ENCODE measurements at regions not wholly inside any gene's neighbourhood (a gene's known extent, or its start where the extent isn't known, plus 50 kb on each side); places are given as distances from the start of the nearest gene placed in this dataset.

DNA sequence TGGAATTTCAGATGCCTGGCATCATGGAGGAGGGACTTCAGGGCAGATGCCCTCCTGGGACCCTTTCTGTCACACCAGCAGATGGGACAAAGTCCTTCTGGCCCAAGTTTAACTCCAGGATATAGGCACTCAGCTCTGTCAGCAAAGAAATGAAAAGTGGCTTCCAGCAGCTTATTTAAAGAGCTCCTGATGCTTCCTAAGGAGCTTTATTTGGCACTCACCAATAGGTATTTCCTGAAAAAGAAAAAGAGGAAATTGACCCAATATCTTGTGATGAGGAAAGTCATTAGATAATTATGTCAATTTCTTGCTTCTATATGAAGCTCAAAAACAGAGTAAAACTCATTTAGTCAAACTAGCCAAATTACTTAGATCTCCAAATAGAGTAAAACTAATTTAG is 224.6 kb downstream of the RAP2A start:
- Histone ChIP-seq H2AFZ (ENCODE audit: low read depth, low read length) (no peak overlapping the region), H3K4me1 (ENCODE audit: insufficient read depth, low read length) (no peaks in the 10 kb centered on the region), H3K9me3 (ENCODE audit: low read length) (no peaks in the 10 kb centered on the region)

DNA sequence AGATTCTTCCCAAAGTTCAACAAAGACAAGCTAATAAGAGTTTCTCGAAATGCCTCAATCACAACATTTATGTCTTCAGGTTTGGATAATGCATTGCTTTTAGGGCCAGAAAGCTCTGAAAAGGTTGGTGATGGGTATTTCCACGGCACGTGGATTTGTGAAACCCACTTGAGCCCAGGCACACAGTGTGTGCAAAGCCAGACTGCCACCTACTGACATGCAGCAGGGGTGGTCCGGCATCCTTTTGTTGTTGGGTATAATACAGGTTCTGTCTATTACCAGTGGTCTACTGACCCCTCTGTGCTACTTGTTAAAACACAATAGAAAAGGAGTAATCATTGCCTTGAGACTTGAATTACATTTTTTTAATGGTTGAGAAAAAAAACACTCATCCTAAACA is 225.6 kb downstream of the RAP2A start:
- Histone ChIP-seq H3K27me3 (ENCODE audit: insufficient read depth, low read length) (peaks cover 6% of the 10 kb centered on the region), H3K4me3 (ENCODE audit: low read length) (no peak overlapping the region), H2AFZ (ENCODE audit: low read depth, low read length) (no peak overlapping the region), H3K36me3 (ENCODE audit: insufficient read depth, low read length) (no peaks in the 10 kb centered on the region), H3K4me1 (ENCODE audit: insufficient read depth, low read length) (no peaks in the 10 kb centered on the region), H3K9me3 (ENCODE audit: low read length) (no peaks in the 10 kb centered on the region)

More for the DNA sequence above, 224.6 kb downstream of the RAP2A start:
- no peak overlapping the region for H3K4me3 ChIP-seq (ENCODE audit: low read length)
- no peaks in the 10 kb centered on the region for H3K36me3 ChIP-seq (ENCODE audit: insufficient read depth, low read length)
- H3K27me3 ChIP-seq (ENCODE audit: insufficient read depth, low read length): peaks cover 6% of the 10 kb centered on the region

DNA sequence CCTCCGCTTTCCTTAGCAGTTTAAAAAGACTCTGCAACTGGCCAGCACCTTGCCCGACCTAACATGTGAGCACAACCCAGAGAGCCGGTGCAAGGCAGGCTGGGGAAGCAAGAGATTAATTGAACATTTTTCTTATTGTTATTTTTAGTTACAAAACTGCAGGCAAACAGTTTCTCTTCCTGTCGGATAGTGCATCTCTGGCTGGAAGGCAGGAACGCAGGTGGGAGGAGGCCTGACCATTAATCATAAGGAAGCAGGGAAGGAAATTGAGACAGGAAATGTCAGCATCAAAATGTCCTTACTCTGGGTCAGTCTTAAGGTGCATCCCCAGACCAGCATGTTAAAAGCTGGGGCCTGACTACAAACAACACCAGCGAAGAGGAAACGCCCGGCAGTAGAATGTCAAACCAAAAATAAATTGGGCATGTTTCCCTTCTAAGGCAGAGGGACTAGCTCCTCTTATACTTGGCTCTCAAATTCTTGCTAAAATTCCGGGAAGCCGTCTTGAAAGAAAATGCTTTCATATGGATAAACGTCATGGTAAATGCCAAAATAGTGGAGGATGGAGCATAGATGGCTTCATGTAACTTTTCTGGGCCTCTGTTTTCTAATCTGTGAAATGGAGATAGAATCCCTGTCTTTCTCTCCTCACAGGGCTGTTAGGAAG is 226.8 kb downstream of the RAP2A start:
- Histone ChIP-seq H3K9me3 (ENCODE audit: low read length) (no peaks in the 10 kb centered on the region), H3K4me3 (ENCODE audit: low read length) (no peak overlapping the region), H3K4me1 (ENCODE audit: insufficient read depth, low read length) (no peaks in the 10 kb centered on the region), H3K27me3 (ENCODE audit: insufficient read depth, low read length) (peaks cover 6% of the 10 kb centered on the region), H3K36me3 (ENCODE audit: insufficient read depth, low read length) (no peaks in the 10 kb centered on the region), H2AFZ (ENCODE audit: low read depth, low read length) (no peak overlapping the region)

GRCh38 chr13:97686594-97686993 is 252.6 kb downstream of the RAP2A start:
- Histone ChIP-seq H2AFZ (ENCODE audit: low read depth, low read length) (no peak overlapping the region), H3K36me3 (ENCODE audit: insufficient read depth, low read length) (no peaks in the 10 kb centered on the region), H3K9me3 (ENCODE audit: low read length) (no peaks in the 10 kb centered on the region), H3K4me1 (ENCODE audit: insufficient read depth, low read length) (no peaks in the 10 kb centered on the region), H3K4me3 (ENCODE audit: low read length) (no peak overlapping the region), H3K27me3 (ENCODE audit: insufficient read depth, low read length) (no peaks in the 10 kb centered on the region)

DNA sequence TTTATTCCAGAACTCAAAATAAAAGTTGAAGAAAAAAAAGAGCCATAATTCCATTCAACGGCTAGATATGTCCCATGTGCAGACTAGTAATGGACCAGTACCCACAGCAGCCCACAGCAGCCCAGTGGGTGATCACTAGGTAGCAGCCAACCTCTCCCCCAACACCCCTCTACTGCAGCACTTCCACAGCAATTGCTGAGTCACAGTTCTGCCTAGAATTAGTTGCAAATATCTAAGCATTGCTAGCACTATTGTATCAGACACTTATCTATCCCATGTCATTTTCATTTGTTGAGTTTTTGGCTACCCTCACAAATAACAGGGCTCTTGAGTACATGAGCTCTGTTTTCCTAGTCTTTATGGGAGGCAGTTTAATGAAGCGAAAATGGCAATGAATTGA is 258.7 kb downstream of the RAP2A start:
- Histone ChIP-seq H3K4me3 (ENCODE audit: low read length) (no peak overlapping the region), H3K27me3 (ENCODE audit: insufficient read depth, low read length) (no peaks in the 10 kb centered on the region), H3K36me3 (ENCODE audit: insufficient read depth, low read length) (no peaks in the 10 kb centered on the region), H2AFZ (ENCODE audit: low read depth, low read length) (no peak overlapping the region), H3K9me3 (ENCODE audit: low read length) (no peaks in the 10 kb centered on the region), H3K4me1 (ENCODE audit: insufficient read depth, low read length) (no peaks in the 10 kb centered on the region)

DNA sequence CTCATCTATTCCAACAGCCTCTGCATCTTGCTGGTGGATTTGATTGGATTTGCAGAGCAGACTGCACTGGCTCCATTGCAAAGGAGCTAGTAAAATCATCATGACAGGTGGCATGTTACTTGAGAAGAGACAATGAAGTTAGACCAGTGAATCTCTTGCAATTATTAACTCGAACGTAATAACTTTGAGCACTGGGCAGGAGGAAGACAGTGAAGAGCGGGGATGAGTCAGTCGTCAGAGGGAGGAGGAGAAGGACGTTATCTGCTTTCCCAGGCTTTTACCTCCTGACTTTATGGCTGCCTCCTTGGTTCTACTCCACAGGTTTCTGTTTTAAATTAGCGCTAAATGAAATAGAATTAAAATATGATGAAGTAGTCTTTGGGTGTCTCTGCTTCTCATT is 257.8 kb upstream of the IPO5 start:
- no peak overlapping the region for H3K4me3 ChIP-seq (ENCODE audit: low read length)
- H3K9me3 ChIP-seq (ENCODE audit: low read length): no peaks in the 10 kb centered on the region
- no peak overlapping the region for H2AFZ ChIP-seq (ENCODE audit: low read depth, low read length)
- H3K4me1 ChIP-seq (ENCODE audit: insufficient read depth, low read length): no peaks in the 10 kb centered on the region
- H3K36me3 ChIP-seq (ENCODE audit: insufficient read depth, low read length): no peaks in the 10 kb centered on the region
- H3K27me3 ChIP-seq (ENCODE audit: insufficient read depth, low read length): no peaks in the 10 kb centered on the region

GRCh38 chr13:97696921-97697320 is 256.6 kb upstream of the IPO5 start:
- no peak overlapping the region for H2AFZ ChIP-seq (ENCODE audit: low read depth, low read length)
- H3K4me3 ChIP-seq (ENCODE audit: low read length): no peak overlapping the region
- H3K9me3 ChIP-seq (ENCODE audit: low read length): no peaks in the 10 kb centered on the region
- no peaks in the 10 kb centered on the region for H3K27me3 ChIP-seq (ENCODE audit: insufficient read depth, low read length)
- no peaks in the 10 kb centered on the region for H3K36me3 ChIP-seq (ENCODE audit: insufficient read depth, low read length)
- H3K4me1 ChIP-seq (ENCODE audit: insufficient read depth, low read length): no peaks in the 10 kb centered on the region

- Histone ChIP-seq H3K36me3 (ENCODE audit: insufficient read depth, low read length) (no peaks in the 10 kb centered on the region), H3K27me3 (ENCODE audit: insufficient read depth, low read length) (no peaks in the 10 kb centered on the region), H2AFZ (ENCODE audit: low read depth, low read length) (no peak overlapping the region), H3K9me3 (ENCODE audit: low read length) (no peaks in the 10 kb centered on the region), H3K4me3 (ENCODE audit: low read length) (no peak overlapping the region), H3K4me1 (ENCODE audit: insufficient read depth, low read length) (no peaks in the 10 kb centered on the region)
Observed at GRCh38 chr13:97700306-97700848, 253.1 kb upstream of the IPO5 start.

DNA sequence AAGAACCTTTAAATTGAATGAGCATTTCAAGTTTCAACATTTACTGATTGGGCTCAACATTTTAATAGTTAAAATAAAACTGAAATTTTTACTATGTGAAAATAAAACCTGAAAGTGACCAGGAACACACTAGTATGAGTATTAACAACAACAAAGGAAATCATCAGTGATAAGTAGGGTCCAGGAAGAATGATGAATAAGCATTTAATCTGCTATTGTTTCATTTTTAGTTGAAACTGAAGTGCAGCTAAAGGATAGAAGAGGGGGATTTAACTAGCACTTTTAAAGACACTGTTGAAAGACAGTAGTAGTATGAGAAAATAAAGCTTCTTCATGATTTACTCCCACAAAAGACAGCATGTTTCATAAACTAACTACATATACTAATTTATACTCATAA is 250.9 kb upstream of the IPO5 start:
- H3K9me3 ChIP-seq (ENCODE audit: low read length): no peaks in the 10 kb centered on the region
- H3K36me3 ChIP-seq (ENCODE audit: insufficient read depth, low read length): no peaks in the 10 kb centered on the region
- no peaks in the 10 kb centered on the region for H3K27me3 ChIP-seq (ENCODE audit: insufficient read depth, low read length)
- no peaks in the 10 kb centered on the region for H3K4me1 ChIP-seq (ENCODE audit: insufficient read depth, low read length)
- H2AFZ ChIP-seq (ENCODE audit: low read depth, low read length): no peak overlapping the region
- no peak overlapping the region for H3K4me3 ChIP-seq (ENCODE audit: low read length)

- Histone ChIP-seq H3K9me3 (ENCODE audit: low read length) (no peaks in the 10 kb centered on the region), H3K36me3 (ENCODE audit: insufficient read depth, low read length) (no peaks in the 10 kb centered on the region), H3K4me1 (ENCODE audit: insufficient read depth, low read length) (no peaks in the 10 kb centered on the region), H3K4me3 (ENCODE audit: low read length) (no peak overlapping the region), H3K27me3 (ENCODE audit: insufficient read depth, low read length) (no peaks in the 10 kb centered on the region), H2AFZ (ENCODE audit: low read depth, low read length) (no peak overlapping the region)
Observed at GRCh38 chr13:97710797-97711196, 242.7 kb upstream of the IPO5 start.

GRCh38 chr13:97712770-97713169 is 240.7 kb upstream of the IPO5 start:
- Histone ChIP-seq H3K4me3 (ENCODE audit: low read length) (no peak overlapping the region), H3K4me1 (ENCODE audit: insufficient read depth, low read length) (no peaks in the 10 kb centered on the region), H3K27me3 (ENCODE audit: insufficient read depth, low read length) (no peaks in the 10 kb centered on the region), H3K36me3 (ENCODE audit: insufficient read depth, low read length) (no peaks in the 10 kb centered on the region), H3K9me3 (ENCODE audit: low read length) (no peaks in the 10 kb centered on the region), H2AFZ (ENCODE audit: low read depth, low read length) (no peak overlapping the region)

DNA sequence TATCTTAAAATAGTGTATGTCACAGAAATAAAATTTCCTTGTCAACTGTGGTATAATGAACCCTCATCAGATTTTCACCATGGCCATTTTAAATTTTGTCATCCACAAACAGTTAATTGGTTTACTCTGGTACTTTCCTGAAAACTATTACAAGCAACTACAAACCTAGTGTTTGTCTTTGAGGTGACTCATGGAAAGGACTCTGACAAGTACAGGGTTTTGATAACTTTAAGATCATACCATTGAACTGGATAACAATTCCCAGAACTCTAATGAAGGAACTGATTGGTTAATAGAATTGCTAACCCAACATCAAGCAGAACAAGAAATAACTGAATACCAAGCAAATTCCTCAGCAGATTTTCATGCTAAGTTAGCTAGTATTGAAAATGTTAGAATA is 237.7 kb upstream of the IPO5 start:
- H3K27me3 ChIP-seq (ENCODE audit: insufficient read depth, low read length): no peaks in the 10 kb centered on the region
- H3K4me3 ChIP-seq (ENCODE audit: low read length): no peak overlapping the region
- H3K4me1 ChIP-seq (ENCODE audit: insufficient read depth, low read length): no peaks in the 10 kb centered on the region
- no peaks in the 10 kb centered on the region for H3K36me3 ChIP-seq (ENCODE audit: insufficient read depth, low read length)
- no peaks in the 10 kb centered on the region for H3K9me3 ChIP-seq (ENCODE audit: low read length)
- no peak overlapping the region for H2AFZ ChIP-seq (ENCODE audit: low read depth, low read length)

DNA sequence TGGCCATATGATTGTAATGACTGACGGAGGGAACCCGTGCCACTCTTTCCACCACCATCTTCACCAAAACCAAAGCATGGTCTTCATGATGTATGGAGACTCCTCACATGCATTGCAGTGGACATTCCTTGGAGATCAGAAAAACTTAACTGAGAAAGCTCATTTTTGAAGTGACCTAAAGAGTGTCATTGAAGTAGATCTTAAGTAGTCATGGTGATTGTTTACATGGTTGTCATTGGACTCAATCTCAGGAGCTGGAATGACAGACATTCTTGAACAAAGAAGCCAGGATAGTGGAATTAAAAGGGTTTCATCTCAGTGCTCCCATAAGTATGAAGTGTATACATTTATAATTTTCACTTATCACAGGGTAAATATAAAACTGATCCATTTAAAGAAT is 236.7 kb upstream of the IPO5 start:
- Histone ChIP-seq H3K4me1 (ENCODE audit: insufficient read depth, low read length) (no peaks in the 10 kb centered on the region), H3K36me3 (ENCODE audit: insufficient read depth, low read length) (no peaks in the 10 kb centered on the region), H3K9me3 (ENCODE audit: low read length) (no peaks in the 10 kb centered on the region), H2AFZ (ENCODE audit: low read depth, low read length) (no peak overlapping the region), H3K4me3 (ENCODE audit: low read length) (no peak overlapping the region), H3K27me3 (ENCODE audit: insufficient read depth, low read length) (no peaks in the 10 kb centered on the region)

GRCh38 chr13:97719736-97720135 is 233.7 kb upstream of the IPO5 start:
- Histone ChIP-seq H3K4me1 (ENCODE audit: insufficient read depth, low read length) (no peaks in the 10 kb centered on the region), H3K27me3 (ENCODE audit: insufficient read depth, low read length) (no peaks in the 10 kb centered on the region), H2AFZ (ENCODE audit: low read depth, low read length) (no peak overlapping the region), H3K9me3 (ENCODE audit: low read length) (no peaks in the 10 kb centered on the region), H3K4me3 (ENCODE audit: low read length) (no peak overlapping the region), H3K36me3 (ENCODE audit: insufficient read depth, low read length) (no peaks in the 10 kb centered on the region)

All from neuron (in vitro differentiated cells).